ENCODE measurements at regions not wholly inside any gene's neighbourhood (a gene's known extent, or its start where the extent isn't known, plus 50 kb on each side); places are given as distances from the start of the nearest gene placed in this dataset.

DNA sequence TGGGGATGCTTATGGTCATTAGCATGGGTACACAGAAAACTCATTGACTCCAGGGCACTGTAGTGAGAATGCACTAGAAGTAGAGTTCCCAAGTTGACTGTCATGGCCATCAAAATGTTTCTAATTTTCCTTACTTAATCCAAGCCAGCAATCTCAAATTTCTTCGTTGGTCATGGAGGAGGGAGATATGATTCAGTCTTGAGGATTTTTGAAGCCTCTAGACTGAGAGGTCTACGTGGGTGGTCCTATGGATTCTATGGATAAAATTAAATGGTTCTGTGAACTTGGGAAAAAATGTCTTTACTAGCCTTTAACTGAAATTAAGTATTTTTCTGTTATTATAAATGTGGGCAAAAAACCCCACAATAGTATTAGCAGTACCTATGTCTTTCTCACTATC, 508.5 kb downstream of the FUT8 start:
- Histone ChIP-seq H3K36me3 (ENCODE audit: control insufficient read depth, insufficient read depth, low read length) (no peaks in the 10 kb centered on the region), H2BK5ac (ENCODE audit: low read depth, low read length, poor library complexity, severe bottlenecking) (no peak overlapping the region), H3K14ac (replicated peaks; ENCODE audit: low read depth, low read length) (no peak overlapping the region), H3K79me1 (ENCODE audit: low read depth in 1 of 2, low read length in 2 of 2) (no peaks in the 10 kb centered on the region), H3K18ac (ENCODE audit: low read depth, low read length) (no peak overlapping the region), H2AK5ac (ENCODE audit: low read depth, low read length) (no peak overlapping the region), H3K9ac (ENCODE audit: low read depth, low read length) (no peak overlapping the region), H2AK9ac (replicated peaks; ENCODE audit: low read depth, low read length, poor library complexity) (no peak overlapping the region), H2BK15ac (ENCODE audit: low read depth, low read length) (no peak overlapping the region), H3K23ac (ENCODE audit: low read depth, low read length) (no peak overlapping the region), H3K4me3 (ENCODE audit: insufficient read depth, low read depth, low read length) (no peak overlapping the region), H3K4me2 (ENCODE audit: low read depth, low read length) (no peak overlapping the region), H4K5ac (ENCODE audit: low read depth, low read length) (no peak overlapping the region), H3K27me3 (ENCODE audit: control insufficient read depth, insufficient read depth, low read length) (no peaks in the 10 kb centered on the region), H4K91ac (ENCODE audit: insufficient read depth, low read depth, low read length) (no peak overlapping the region), H3K9me1 (ENCODE audit: insufficient read depth, low read length) (no peaks in the 10 kb centered on the region), H4K20me1 (ENCODE audit: insufficient read depth, low read length) (no peaks in the 10 kb centered on the region), H2AFZ (replicated peaks; ENCODE audit: low read length, poor library complexity) (no peak overlapping the region), H3K27ac (ENCODE audit: insufficient read depth, low read length) (no peak overlapping the region), H3K56ac (ENCODE audit: extremely low read depth, insufficient read depth, low read length) (no peak overlapping the region), H2BK20ac (ENCODE audit: low read depth, low read length) (no peak overlapping the region), H3K4ac (ENCODE audit: low read depth, low read length) (no peak overlapping the region), H2BK120ac (ENCODE audit: low read depth, low read length) (no peak overlapping the region), H4K8ac (ENCODE audit: low read depth in 2 of 2, low read length in 2 of 2) (no peak overlapping the region), H3K4me1 (ENCODE audit: control insufficient read depth, insufficient read depth, low read length) (no peaks in the 10 kb centered on the region), H3K9me3 (ENCODE audit: control insufficient read depth, insufficient read depth, low read length) (no peaks in the 10 kb centered on the region)
- ChIA-PET POLR2A (ENCODE audit: unreplicated experiment) (no interaction called here), CTCF (no interaction called here)
- TF ChIP-seq SMC3 (IDR thresholded peaks at IDR 0.05; ENCODE audit: low read depth, low read length): no peak
- TF ChIP-seq, protein P1, sequence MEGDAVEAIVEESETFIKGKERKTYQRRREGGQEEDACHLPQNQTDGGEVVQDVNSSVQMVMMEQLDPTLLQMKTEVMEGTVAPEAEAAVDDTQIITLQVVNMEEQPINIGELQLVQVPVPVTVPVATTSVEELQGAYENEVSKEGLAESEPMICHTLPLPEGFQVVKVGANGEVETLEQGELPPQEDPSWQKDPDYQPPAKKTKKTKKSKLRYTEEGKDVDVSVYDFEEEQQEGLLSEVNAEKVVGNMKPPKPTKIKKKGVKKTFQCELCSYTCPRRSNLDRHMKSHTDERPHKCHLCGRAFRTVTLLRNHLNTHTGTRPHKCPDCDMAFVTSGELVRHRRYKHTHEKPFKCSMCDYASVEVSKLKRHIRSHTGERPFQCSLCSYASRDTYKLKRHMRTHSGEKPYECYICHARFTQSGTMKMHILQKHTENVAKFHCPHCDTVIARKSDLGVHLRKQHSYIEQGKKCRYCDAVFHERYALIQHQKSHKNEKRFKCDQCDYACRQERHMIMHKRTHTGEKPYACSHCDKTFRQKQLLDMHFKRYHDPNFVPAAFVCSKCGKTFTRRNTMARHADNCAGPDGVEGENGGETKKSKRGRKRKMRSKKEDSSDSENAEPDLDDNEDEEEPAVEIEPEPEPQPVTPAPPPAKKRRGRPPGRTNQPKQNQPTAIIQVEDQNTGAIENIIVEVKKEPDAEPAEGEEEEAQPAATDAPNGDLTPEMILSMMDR (conservative IDR thresholded peaks at IDR 0.05; ENCODE audit: low read depth, low read length): no peak
- TF ChIP-seq RCOR1 (IDR thresholded peaks at IDR 0.05; ENCODE audit: insufficient replicate concordance, low read length): no peak
- no peak for TF ChIP-seq MAFK (IDR thresholded peaks at IDR 0.05; ENCODE audit: low read depth, low read length)
- no peak for TF ChIP-seq RAD21 (IDR thresholded peaks at IDR 0.05; ENCODE audit: low read length)
- TF ChIP-seq CHD1 (IDR thresholded peaks at IDR 0.05; ENCODE audit: low read depth, low read length): no peak
- TF ChIP-seq, protein P2, sequence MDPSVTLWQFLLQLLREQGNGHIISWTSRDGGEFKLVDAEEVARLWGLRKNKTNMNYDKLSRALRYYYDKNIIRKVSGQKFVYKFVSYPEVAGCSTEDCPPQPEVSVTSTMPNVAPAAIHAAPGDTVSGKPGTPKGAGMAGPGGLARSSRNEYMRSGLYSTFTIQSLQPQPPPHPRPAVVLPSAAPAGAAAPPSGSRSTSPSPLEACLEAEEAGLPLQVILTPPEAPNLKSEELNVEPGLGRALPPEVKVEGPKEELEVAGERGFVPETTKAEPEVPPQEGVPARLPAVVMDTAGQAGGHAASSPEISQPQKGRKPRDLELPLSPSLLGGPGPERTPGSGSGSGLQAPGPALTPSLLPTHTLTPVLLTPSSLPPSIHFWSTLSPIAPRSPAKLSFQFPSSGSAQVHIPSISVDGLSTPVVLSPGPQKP (IDR thresholded peaks at IDR 0.05; ENCODE audit: borderline replicate concordance, low read depth, low read length): no peak
- no peak for TF ChIP-seq POLR2A (IDR thresholded peaks at IDR 0.05; ENCODE audit: low read depth, low read length)
- TF ChIP-seq NFE2L2 (IDR thresholded peaks at IDR 0.05; ENCODE audit: low read depth, low read length): no peak
- TF ChIP-seq RFX5 (IDR thresholded peaks at IDR 0.05; ENCODE audit: low read depth, low read length): no peak
- TF ChIP-seq MAZ (IDR thresholded peaks at IDR 0.05; ENCODE audit: borderline replicate concordance, low read depth, low read length): no peak
- no peak for TF ChIP-seq BHLHE40 (IDR thresholded peaks at IDR 0.05; ENCODE audit: low read depth, low read length)
- TF ChIP-seq, protein P3, sequence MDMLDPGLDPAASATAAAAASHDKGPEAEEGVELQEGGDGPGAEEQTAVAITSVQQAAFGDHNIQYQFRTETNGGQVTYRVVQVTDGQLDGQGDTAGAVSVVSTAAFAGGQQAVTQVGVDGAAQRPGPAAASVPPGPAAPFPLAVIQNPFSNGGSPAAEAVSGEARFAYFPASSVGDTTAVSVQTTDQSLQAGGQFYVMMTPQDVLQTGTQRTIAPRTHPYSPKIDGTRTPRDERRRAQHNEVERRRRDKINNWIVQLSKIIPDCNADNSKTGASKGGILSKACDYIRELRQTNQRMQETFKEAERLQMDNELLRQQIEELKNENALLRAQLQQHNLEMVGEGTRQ (IDR thresholded peaks at IDR 0.05; ENCODE audit: low read depth, low read length): no peak
- TF ChIP-seq FOS (IDR thresholded peaks at IDR 0.05; ENCODE audit: low read depth, low read length): no peak
- TF ChIP-seq CEBPB (IDR thresholded peaks at IDR 0.05; ENCODE audit: low read depth, low read length): no peak
- TF ChIP-seq MXI1 (IDR thresholded peaks at IDR 0.05; ENCODE audit: borderline replicate concordance, low read depth, low read length): no peak
- no TSS peak for BruUV-seq (replicated peaks)
- DNase-seq (no peak), ATAC-seq (ENCODE audit: low read depth) (no peak)
- intact Hi-C loops (cut with micrococcal nuclease): no loop called here
- no CpG with 5 or more reads among the region's 2 CpGs for WGBS, 2 experiments (ENCODE audit: extremely low coverage in 2 of 2, insufficient read length in 1 of 2)
- dilution Hi-C loops (cut with HindIII; ENCODE audit: low sequenced_read_pairs, unreplicated experiment): no loop called here
- in situ Hi-C loops (cut with MboI; ENCODE audit: low sequenced_read_pairs): no loop called here
